ENCODE measurements at regions not wholly inside any gene's neighbourhood (a gene's known extent, or its start where the extent isn't known, plus 50 kb on each side); places are given as distances from the start of the nearest gene placed in this dataset.
"Not testable (repeated sequence)": the region's sequence is repeated elsewhere in the genome, so short reads cannot be mapped to it uniquely, and the experiment has no call there.

DNA sequence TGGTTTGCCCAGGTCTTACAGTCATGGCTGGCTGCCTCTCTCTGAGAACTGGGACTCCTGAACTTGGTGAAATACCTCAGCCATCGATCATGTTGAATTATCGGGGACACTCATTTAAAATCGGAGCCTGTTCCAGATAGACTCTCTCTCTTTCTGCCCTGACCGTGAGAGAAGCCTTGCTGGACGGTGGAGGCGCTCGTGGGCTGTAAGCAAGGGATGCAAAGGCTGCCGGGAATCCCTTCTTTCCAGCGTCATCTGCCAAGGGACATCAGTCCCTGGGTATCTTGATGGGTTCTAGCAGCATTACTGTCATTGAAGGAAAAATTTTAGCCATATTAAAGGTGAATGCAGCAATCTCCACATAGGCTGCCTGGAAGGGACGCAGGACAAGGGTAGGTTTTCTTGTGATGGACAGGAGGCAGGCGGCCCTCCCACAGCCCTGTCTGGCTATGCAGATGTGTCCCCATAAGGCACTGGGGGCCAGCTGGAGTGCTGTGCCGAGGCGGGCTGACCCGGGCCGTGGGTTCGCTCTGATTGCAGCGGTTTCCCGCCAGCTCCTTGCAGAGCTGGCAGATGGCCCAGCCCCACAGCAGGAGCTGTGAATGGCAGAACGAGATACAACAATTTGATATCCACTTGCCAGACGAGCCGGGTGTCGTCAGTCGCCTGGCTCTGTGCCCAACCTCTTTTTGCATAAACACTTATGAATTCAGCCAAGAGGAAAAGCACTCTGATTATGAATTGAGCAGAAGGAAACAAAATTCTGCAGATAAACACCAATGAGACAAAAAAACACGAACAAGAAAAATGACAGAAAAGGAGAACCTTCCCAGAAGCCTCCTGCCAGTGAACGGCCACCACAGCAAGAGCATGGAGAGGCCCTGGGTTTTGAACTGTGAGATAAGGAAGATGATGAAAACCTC lies 151.9 kb upstream of the ALDH3B2 start:
- TF ChIP-seq CTCF (IDR thresholded peaks at IDR 0.05); ZFX (IDR thresholded peaks at IDR 0.05; ENCODE audit: borderline replicate concordance): not testable (repeated sequence)

Measured in 22Rv1 (cell line).